KBM-7 (cell line): ENCODE measurements at regions not wholly inside any gene's neighbourhood (a gene's known extent, or its start where the extent isn't known, plus 50 kb on each side); places are given as distances from the start of the nearest gene placed in this dataset.

Experiments
- DNase-seq: peaks from one replicate; pipeline ENCODE4 v3.0.0-alpha.2; 2015
- in situ Hi-C: fragments of 300-500 bp; cut with MboI; formaldehyde crosslinking; loops from 2 replicates; pipeline ENCODE4 v1.14.3; 2020; ENCODE audit warnings: low sequenced_read_pairs, low pct_unique_long_range_greater_than_20kb, mixed read lengths

GRCh38 chr2:88236666-88237065 lies 66.5 kb downstream of the THNSL2 start:
- no peak for DNase-seq
- in situ Hi-C loops = no loop called here
